Suprapubic skin (tissue), 4 donors: ENCODE measurements at regions not wholly inside any gene's neighbourhood (a gene's known extent, or its start where the extent isn't known, plus 50 kb on each side); places are given as distances from the start of the nearest gene placed in this dataset.

Experiments used
- CTCF ChIP-seq, 2 donors: fragments of 200-600 bp in 1 of 2; fragments of 450-650 bp in 1 of 2; sonication (generic) in 1 of 2; IDR thresholded peaks; one replicate each; pipeline ENCODE4 v1.5.1; 2016 to 2019; ENCODE audit warnings: antibody characterized with exemption in 2 of 2, mild to moderate bottlenecking in 1 of 2, moderate library complexity in 1 of 2
- EP300 ChIP-seq: sonication (generic); formaldehyde crosslinking; IDR thresholded peaks from one replicate; pipeline ENCODE4 v1.6.1; 2017; ENCODE audit warnings: antibody characterized with exemption
- POLR2A ChIP-seq, 2 donors: fragments of 450-650 bp; IDR thresholded peaks; one replicate each; pipeline ENCODE4 v1.6.1; 2017; ENCODE audit warnings: antibody characterized with exemption in 2 of 2, mild to moderate bottlenecking in 2 of 2, moderate library complexity in 2 of 2
- POLR2AphosphoS5 ChIP-seq, 3 donors: sonication (generic); formaldehyde crosslinking; IDR thresholded peaks; one replicate each; pipeline ENCODE4 v1.6.1; 2017; ENCODE audit warnings: antibody characterized with exemption in 3 of 3

- TF ChIP-seq POLR2A (IDR thresholded peaks at IDR 0.05), result no peak
- TF ChIP-seq CTCF (IDR thresholded peaks at IDR 0.05), result no peak
- peak; percentile 72 to 91 (median 81) for TF ChIP-seq POLR2AphosphoS5 (IDR thresholded peaks at IDR 0.05)
- no peak for TF ChIP-seq EP300
Observed at GRCh38 chr6:168968228-168968627, 285.4 kb downstream of the THBS2 start.
